ENCODE measurements at regions not wholly inside any gene's neighbourhood (a gene's known extent, or its start where the extent isn't known, plus 50 kb on each side); places are given as distances from the start of the nearest gene placed in this dataset.
A peak's percentile ranks its signal among the peaks of the same experiment; 100 is the strongest.

- no peak for DNase-seq
- no peak overlapping the region for H3K27ac ChIP-seq
- TF ChIP-seq POLR2A (IDR thresholded peaks at IDR 0.05) (no peak), CTCF (IDR thresholded peaks at IDR 0.05) (no peak)
These were observed 645.9 kb downstream of the HTR1B start for GRCh38 chr6:76817429-76817828.

GRCh38 chr6:76814496-76815458 lies 648.5 kb downstream of the HTR1B start:
- TF ChIP-seq POLR2A (IDR thresholded peaks at IDR 0.05) = no peak
- TF ChIP-seq CTCF (IDR thresholded peaks at IDR 0.05) = no peak
- Histone ChIP-seq H3K27me3 (no peaks in the 10 kb centered on the region), H3K36me3 (no peaks in the 10 kb centered on the region), H3K9me3 (no peaks in the 10 kb centered on the region), H3K4me3 (no peak overlapping the region), H3K4me1 (no peaks in the 10 kb centered on the region), H3K27ac (no peak overlapping the region)
- no peak for DNase-seq

More at GRCh38 chr6:76817429-76817828, 645.9 kb downstream of the HTR1B start:
- H3K27me3 ChIP-seq = no peaks in the 10 kb centered on the region
- H3K4me3 ChIP-seq = no peak overlapping the region
- H3K36me3 ChIP-seq = no peaks in the 10 kb centered on the region
- no peaks in the 10 kb centered on the region for H3K4me1 ChIP-seq
- peaks cover 0 to 4% (median 0%) of the 10 kb centered on the region in 4 donors for H3K9me3 ChIP-seq

- no peak overlapping the region for H3K27ac ChIP-seq
- H3K4me1 ChIP-seq = no peaks in the 10 kb centered on the region
- H3K36me3 ChIP-seq = no peaks in the 10 kb centered on the region
- no peak for TF ChIP-seq CTCF (IDR thresholded peaks at IDR 0.05)
- no peak overlapping the region for H3K4me3 ChIP-seq
- H3K9me3 ChIP-seq = no peaks in the 10 kb centered on the region
- no peak for DNase-seq
- H3K27me3 ChIP-seq = no peaks in the 10 kb centered on the region
These were observed 653.0 kb downstream of the HTR1B start for GRCh38 chr6:76810286-76810685.

GRCh38 chr6:76803038-76803580 lies 660.2 kb downstream of the HTR1B start:
- TF ChIP-seq CTCF (IDR thresholded peaks at IDR 0.05) (no peak), POLR2A (IDR thresholded peaks at IDR 0.05) (no peak)
- H3K27ac ChIP-seq = peak overlapping the region in 2 of 4 donors; percentile 48 to 54
- peak in 2 of 3 donors; percentile 67 to 69 for DNase-seq

GRCh38 chr6:76792394-76792793 lies 670.9 kb downstream of the HTR1B start:
- H3K9me3 ChIP-seq = no peaks in the 10 kb centered on the region
- no peak for DNase-seq
- H3K36me3 ChIP-seq = no peaks in the 10 kb centered on the region
- H3K4me1 ChIP-seq = peaks cover 0 to 3% (median 0%) of the 10 kb centered on the region in 4 donors
- no peak overlapping the region for H3K27ac ChIP-seq
- H3K27me3 ChIP-seq = no peaks in the 10 kb centered on the region
- no peak for TF ChIP-seq CTCF (IDR thresholded peaks at IDR 0.05)
- no peak for TF ChIP-seq POLR2A (IDR thresholded peaks at IDR 0.05)
- no peak overlapping the region for H3K4me3 ChIP-seq

More at GRCh38 chr6:76803038-76803580, 660.2 kb downstream of the HTR1B start:
- Histone ChIP-seq H3K4me3 (no peak overlapping the region), H3K27me3 (no peaks in the 10 kb centered on the region), H3K9me3 (no peaks in the 10 kb centered on the region), H3K4me1 (peaks cover 0 to 11% (median 0%) of the 10 kb centered on the region in 4 donors), H3K36me3 (no peaks in the 10 kb centered on the region)

Data from Peyer's patch (tissue), 4 donors.